ENCODE measurements at regions not wholly inside any gene's neighbourhood (a gene's known extent, or its start where the extent isn't known, plus 50 kb on each side); places are given as distances from the start of the nearest gene placed in this dataset.

DNA sequence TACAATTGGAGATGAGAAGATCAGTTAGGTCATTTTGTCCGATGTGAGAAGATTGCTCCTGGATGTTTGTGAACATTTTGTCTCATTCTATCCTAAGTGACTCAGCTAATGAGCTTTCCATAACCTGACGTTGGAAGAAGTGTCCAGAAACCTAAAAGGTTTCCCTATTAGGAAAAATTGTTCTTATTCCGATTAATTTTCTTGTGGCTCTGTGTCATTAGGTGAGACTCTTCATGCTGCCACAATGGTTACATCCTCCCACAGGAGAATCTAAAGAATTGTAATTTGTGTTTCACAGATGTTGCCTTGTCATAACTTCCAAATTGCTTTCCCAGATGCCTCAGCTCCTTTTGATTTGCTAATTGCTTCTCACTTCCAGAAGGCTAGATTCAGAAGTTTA is 261.0 kb upstream of the APCDD1 start:
- no peaks in the 10 kb centered on the region for H3K4me1 ChIP-seq (ENCODE audit: control insufficient read depth, insufficient read depth, low read length)
- H3K9me3 ChIP-seq (ENCODE audit: control insufficient read depth, insufficient read depth, low read depth, low read length): no peaks in the 10 kb centered on the region
- ChIA-PET CTCF (no interaction called here), POLR2A (no interaction called here)
- TF ChIP-seq TCF7L2 (IDR thresholded peaks at IDR 0.05; ENCODE audit: low read depth, low read length) (no peak), POLR2AphosphoS5 (IDR thresholded peaks at IDR 0.05; ENCODE audit: low read depth, low read length) (no peak), CTCF (IDR thresholded peaks at IDR 0.05) (no peak), SIN3A (IDR thresholded peaks at IDR 0.05; ENCODE audit: borderline replicate concordance, insufficient read depth, low read depth, low read length) (no peak)
- TF ChIP-seq, protein P1, sequence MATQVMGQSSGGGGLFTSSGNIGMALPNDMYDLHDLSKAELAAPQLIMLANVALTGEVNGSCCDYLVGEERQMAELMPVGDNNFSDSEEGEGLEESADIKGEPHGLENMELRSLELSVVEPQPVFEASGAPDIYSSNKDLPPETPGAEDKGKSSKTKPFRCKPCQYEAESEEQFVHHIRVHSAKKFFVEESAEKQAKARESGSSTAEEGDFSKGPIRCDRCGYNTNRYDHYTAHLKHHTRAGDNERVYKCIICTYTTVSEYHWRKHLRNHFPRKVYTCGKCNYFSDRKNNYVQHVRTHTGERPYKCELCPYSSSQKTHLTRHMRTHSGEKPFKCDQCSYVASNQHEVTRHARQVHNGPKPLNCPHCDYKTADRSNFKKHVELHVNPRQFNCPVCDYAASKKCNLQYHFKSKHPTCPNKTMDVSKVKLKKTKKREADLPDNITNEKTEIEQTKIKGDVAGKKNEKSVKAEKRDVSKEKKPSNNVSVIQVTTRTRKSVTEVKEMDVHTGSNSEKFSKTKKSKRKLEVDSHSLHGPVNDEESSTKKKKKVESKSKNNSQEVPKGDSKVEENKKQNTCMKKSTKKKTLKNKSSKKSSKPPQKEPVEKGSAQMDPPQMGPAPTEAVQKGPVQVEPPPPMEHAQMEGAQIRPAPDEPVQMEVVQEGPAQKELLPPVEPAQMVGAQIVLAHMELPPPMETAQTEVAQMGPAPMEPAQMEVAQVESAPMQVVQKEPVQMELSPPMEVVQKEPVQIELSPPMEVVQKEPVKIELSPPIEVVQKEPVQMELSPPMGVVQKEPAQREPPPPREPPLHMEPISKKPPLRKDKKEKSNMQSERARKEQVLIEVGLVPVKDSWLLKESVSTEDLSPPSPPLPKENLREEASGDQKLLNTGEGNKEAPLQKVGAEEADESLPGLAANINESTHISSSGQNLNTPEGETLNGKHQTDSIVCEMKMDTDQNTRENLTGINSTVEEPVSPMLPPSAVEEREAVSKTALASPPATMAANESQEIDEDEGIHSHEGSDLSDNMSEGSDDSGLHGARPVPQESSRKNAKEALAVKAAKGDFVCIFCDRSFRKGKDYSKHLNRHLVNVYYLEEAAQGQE (IDR thresholded peaks at IDR 0.05; ENCODE audit: insufficient read depth in 1 of 2, low read depth in 2 of 2, low read length in 1 of 2): no peak
- no TSS peak for BruUV-seq (replicated peaks)
- H3K27me3 ChIP-seq (ENCODE audit: control insufficient read depth, insufficient read depth, low read length): no peaks in the 10 kb centered on the region
- in situ Hi-C loops (cut with HindIII; ENCODE audit: low pct_unique_long_range_greater_than_20kb, low sequenced_read_pairs): no loop called here
- H3K27ac ChIP-seq (ENCODE audit: low read length): no peak overlapping the region
- H3K4me3 ChIP-seq (ENCODE audit: low read depth in 2 of 2, low read length in 2 of 2): no peak overlapping the region
- H3K36me3 ChIP-seq (ENCODE audit: control insufficient read depth, insufficient read depth, low read length): no peaks in the 10 kb centered on the region
- DNase-seq (ENCODE audit: low read depth, low spot score): no peak
- no peak for ATAC-seq
- intact Hi-C loops (cut with micrococcal nuclease; ENCODE audit: unreplicated experiment): no loop called here

DNA sequence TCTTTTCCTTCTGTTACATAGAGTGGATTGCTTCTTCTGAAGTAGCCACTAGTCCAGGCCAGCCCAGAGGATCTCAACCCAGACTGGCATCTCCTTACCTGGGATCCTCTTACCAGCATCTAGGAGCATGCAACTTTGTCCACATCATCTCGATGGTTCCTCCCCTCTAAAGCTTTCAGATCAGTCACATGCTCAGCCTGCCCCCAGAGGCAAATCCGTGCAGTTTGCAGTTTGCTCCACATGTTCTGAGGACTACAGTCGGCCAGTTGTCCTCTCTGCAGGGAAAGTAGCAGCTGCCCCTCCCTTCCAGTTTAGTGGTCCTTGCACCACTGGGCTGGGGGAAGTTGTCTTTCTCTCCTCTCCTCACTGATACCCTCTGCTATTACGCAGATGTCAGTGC is 259.8 kb upstream of the APCDD1 start:
- no peak; the same call in 1 of the 2 replicates for ATAC-seq
- TF ChIP-seq TCF7L2 (IDR thresholded peaks at IDR 0.05; ENCODE audit: low read depth, low read length): no peak
- no peak for TF ChIP-seq POLR2AphosphoS5 (IDR thresholded peaks at IDR 0.05; ENCODE audit: low read depth, low read length)
- TF ChIP-seq, protein P1 (IDR thresholded peaks at IDR 0.05; ENCODE audit: insufficient read depth in 1 of 2, low read depth in 2 of 2, low read length in 1 of 2): no peak
- no peak for TF ChIP-seq SIN3A (IDR thresholded peaks at IDR 0.05; ENCODE audit: borderline replicate concordance, insufficient read depth, low read depth, low read length)

More for the DNA sequence above, 259.8 kb upstream of the APCDD1 start:
- in situ Hi-C loops (cut with HindIII; ENCODE audit: low pct_unique_long_range_greater_than_20kb, low sequenced_read_pairs): no loop called here
- H3K36me3 ChIP-seq (ENCODE audit: control insufficient read depth, insufficient read depth, low read length): no peaks in the 10 kb centered on the region
- CTCF ChIA-PET: no interaction called here
- H3K4me1 ChIP-seq (ENCODE audit: control insufficient read depth, insufficient read depth, low read length): no peaks in the 10 kb centered on the region
- H3K27me3 ChIP-seq (ENCODE audit: control insufficient read depth, insufficient read depth, low read length): no peaks in the 10 kb centered on the region
- no peaks in the 10 kb centered on the region for H3K9me3 ChIP-seq (ENCODE audit: control insufficient read depth, insufficient read depth, low read depth, low read length)
- no peak overlapping the region for H3K4me3 ChIP-seq (ENCODE audit: low read depth in 2 of 2, low read length in 2 of 2)
- no TSS peak for BruUV-seq (replicated peaks)
- intact Hi-C loops (cut with micrococcal nuclease; ENCODE audit: unreplicated experiment): no loop called here
- POLR2A ChIA-PET: no interaction called here
- no peak overlapping the region for H3K27ac ChIP-seq (ENCODE audit: low read length)
- no peak for DNase-seq (ENCODE audit: low read depth, low spot score)

All from Panc1 (cell line).